ENCODE measurements at regions not wholly inside any gene's neighbourhood (a gene's known extent, or its start where the extent isn't known, plus 50 kb on each side); places are given as distances from the start of the nearest gene placed in this dataset.
"Not testable (repeated sequence)": the region's sequence is repeated elsewhere in the genome, so short reads cannot be mapped to it uniquely, and the experiment has no call there.

DNA sequence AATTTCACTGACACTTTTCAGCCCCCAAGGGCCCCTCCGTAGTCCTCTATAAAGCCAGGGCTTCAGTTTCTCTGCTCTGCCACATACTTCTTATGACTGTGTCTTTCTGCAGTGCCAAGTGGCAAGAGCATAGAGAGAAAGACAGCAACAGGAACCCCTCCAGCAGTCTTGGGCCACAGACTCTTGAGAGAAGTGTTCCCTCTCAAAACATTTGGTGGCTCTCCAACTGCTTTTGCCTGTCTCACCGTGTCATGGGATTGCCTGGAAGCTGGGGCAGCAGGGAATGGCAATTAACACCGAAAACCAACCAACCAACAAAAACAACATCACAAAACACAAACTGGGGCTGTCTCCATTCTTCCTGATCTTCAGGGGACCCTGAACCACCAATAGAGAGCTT is 73.8 kb upstream of the ELN start:
- intact Hi-C loops (cut with micrococcal nuclease): no loop called here
- Mint-ChIP-seq H3K27me3 (peaks cover 11% of the 10 kb centered on the region), H3K9me3 (peaks cover 2% of the 10 kb centered on the region), H3K4me3 (no peak overlapping the region), H3K4me1 (peaks cover 1% of the 10 kb centered on the region), H3K27ac (no peak overlapping the region), H3K36me3 (ENCODE audit: low read depth) (no peaks in the 10 kb centered on the region)
- ATAC-seq (ENCODE audit: low read depth) (no peak), DNase-seq (no peak)
- ChIA-PET POLR2A (no interaction called here), CTCF (no interaction called here)
- TF ChIP-seq, protein P1, sequence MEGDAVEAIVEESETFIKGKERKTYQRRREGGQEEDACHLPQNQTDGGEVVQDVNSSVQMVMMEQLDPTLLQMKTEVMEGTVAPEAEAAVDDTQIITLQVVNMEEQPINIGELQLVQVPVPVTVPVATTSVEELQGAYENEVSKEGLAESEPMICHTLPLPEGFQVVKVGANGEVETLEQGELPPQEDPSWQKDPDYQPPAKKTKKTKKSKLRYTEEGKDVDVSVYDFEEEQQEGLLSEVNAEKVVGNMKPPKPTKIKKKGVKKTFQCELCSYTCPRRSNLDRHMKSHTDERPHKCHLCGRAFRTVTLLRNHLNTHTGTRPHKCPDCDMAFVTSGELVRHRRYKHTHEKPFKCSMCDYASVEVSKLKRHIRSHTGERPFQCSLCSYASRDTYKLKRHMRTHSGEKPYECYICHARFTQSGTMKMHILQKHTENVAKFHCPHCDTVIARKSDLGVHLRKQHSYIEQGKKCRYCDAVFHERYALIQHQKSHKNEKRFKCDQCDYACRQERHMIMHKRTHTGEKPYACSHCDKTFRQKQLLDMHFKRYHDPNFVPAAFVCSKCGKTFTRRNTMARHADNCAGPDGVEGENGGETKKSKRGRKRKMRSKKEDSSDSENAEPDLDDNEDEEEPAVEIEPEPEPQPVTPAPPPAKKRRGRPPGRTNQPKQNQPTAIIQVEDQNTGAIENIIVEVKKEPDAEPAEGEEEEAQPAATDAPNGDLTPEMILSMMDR (IDR thresholded peaks at IDR 0.05): no peak

DNA sequence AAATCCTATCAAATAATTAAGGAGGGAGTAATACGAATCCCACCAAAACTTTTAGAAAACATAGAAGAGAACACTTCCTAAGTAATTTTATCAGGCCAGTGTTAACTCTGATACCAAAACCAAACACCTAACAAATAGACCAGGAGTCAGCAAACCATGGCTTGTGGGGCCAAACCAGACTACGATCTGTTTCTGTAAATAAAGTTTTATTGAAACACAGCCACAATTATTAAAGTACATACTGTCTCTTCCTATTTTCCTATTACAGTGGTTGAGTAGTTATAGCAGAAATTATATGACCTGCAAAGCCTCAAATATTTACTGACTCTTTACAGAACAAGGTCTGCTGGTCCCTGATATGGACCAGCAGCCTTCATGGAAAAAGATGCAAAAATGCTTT is 73.1 kb upstream of the ELN start:
- H3K27ac Mint-ChIP-seq: no peak overlapping the region
- POLR2A ChIA-PET: no interaction called here
- H3K4me3 Mint-ChIP-seq: no peak overlapping the region
- TF ChIP-seq, protein P1 (IDR thresholded peaks at IDR 0.05): no peak
- H3K9me3 Mint-ChIP-seq: no peaks in the 10 kb centered on the region
- ATAC-seq (ENCODE audit: low read depth) (no peak), DNase-seq (no peak)
- peaks cover 11% of the 10 kb centered on the region for H3K27me3 Mint-ChIP-seq
- H3K4me1 Mint-ChIP-seq: peaks cover 1% of the 10 kb centered on the region
- no peaks in the 10 kb centered on the region for H3K36me3 Mint-ChIP-seq (ENCODE audit: low read depth)
- CTCF ChIA-PET: no interaction called here
- intact Hi-C loops (cut with micrococcal nuclease): no loop called here

DNA sequence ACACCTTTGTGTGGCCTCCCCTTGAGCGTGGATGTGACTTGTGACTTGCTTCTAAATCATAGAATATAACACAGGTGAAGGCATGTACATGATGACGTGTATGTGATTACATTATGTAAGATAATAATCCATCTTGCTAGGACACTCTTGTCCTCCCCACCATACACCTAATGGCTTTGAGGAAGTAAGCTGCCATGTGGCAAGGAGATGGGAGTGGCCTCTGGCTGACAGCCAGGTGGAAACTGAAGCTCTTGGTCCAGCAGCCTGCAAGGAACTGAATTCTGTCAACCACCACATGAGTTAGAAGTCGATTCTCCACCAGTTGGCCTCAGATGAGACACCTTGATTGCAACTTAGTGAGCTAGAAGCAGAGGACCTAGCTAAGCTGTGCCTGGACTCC is 67.4 kb upstream of the ELN start:
- Mint-ChIP-seq H3K36me3 (ENCODE audit: low read depth) (peaks cover 3% of the 10 kb centered on the region), H3K4me3 (no peak overlapping the region), H3K9me3 (peaks cover 17% of the 10 kb centered on the region), H3K27me3 (peaks cover 2% of the 10 kb centered on the region), H3K4me1 (peaks cover 1% of the 10 kb centered on the region), H3K27ac (no peak overlapping the region)
- intact Hi-C loops (cut with micrococcal nuclease): no loop called here
- DNase-seq (no peak), ATAC-seq (ENCODE audit: low read depth) (no peak)
- ChIA-PET CTCF (no interaction called here), POLR2A (no interaction called here)
- TF ChIP-seq, protein P1 (IDR thresholded peaks at IDR 0.05): no peak

DNA sequence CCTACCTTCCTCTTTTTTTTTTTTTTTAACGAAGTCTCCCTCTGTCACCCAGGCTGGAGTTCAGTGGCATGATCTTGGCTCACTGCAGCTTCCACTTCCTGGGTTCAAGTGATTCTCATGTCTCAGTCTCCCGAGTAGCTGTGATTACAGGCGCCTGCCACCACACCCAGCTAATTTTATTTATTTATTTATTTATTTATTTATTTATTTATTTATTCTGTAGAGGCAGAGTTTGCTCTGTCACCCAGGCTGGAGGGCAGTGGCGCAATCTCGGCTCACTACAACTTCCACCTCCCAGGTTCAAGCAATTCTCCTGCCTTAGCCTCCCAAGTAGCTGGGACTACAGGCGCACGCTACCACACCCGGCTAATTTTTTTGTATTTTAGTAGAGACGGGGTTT is 66.0 kb upstream of the ELN start:
- H3K27me3 Mint-ChIP-seq; DNase-seq; POLR2A ChIA-PET; H3K27ac Mint-ChIP-seq; CTCF ChIA-PET; H3K4me3 Mint-ChIP-seq; H3K4me1 Mint-ChIP-seq; intact Hi-C loops (cut with micrococcal nuclease); H3K36me3 Mint-ChIP-seq (ENCODE audit: low read depth); ATAC-seq (ENCODE audit: low read depth): not testable (repeated sequence)
- H3K9me3 Mint-ChIP-seq: peaks cover 17% of the 10 kb centered on the region

DNA sequence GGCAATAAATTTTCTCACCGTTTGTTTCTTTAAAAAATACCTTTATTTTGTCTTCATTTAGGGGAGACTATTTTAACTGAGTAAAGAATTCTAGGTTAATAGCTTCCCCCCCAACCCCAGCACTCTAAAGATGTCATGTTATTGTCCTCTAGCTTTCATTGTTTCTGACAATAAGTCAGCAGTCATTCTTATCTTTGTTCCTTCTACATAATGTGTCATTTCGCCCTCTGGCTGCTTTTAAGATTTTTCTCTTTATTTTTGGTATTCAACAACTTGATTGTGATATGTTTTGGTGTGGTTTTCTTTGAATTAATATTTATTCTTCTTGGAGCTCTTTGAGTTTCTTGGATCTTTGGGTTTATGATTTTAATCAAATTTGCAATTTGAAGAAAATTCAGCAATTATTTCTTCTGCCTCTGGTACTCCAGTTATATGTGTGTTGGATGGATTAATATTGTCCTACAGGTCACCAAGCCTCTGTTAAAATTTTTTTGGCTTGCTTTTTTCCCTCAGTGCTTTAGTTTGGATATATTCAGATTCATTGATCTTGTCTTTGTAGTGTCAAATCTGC is 64.6 kb upstream of the ELN start:
- TF ChIP-seq, protein P1 (IDR thresholded peaks at IDR 0.05): no peak
- ChIA-PET CTCF (no interaction called here), POLR2A (no interaction called here)
- DNase-seq (no peak), ATAC-seq (ENCODE audit: low read depth) (no peak)
- H3K27ac Mint-ChIP-seq: no peak overlapping the region
- H3K36me3 Mint-ChIP-seq (ENCODE audit: low read depth): peaks cover 3% of the 10 kb centered on the region
- intact Hi-C loops (cut with micrococcal nuclease): no loop called here
- no peaks in the 10 kb centered on the region for H3K27me3 Mint-ChIP-seq
- H3K4me3 Mint-ChIP-seq: no peak overlapping the region
- H3K9me3 Mint-ChIP-seq: peaks cover 17% of the 10 kb centered on the region
- H3K4me1 Mint-ChIP-seq: no peaks in the 10 kb centered on the region

DNA sequence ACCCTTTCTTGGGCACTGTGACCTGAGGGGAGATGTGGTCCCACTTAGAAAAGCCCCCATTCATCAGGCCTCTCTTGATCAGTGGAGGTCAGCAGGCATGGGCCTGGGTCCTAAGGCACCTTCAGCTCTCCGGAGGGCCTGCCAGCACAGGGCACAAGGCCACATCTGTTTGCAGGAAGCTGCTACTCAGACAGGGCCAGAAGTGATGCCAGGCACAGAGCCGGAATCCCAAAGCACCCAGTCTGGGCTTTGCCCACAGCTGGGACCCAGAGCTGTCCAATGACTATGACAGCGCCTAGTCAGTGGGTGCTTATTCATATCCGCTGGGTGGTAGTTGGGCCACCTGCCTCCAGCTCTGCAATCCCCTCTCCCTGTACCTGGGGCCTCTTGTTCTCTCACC is 63.2 kb upstream of the ELN start:
- Mint-ChIP-seq H3K27ac (no peak overlapping the region), H3K4me3 (no peak overlapping the region), H3K36me3 (ENCODE audit: low read depth) (peaks cover 3% of the 10 kb centered on the region), H3K27me3 (no peaks in the 10 kb centered on the region), H3K9me3 (peaks cover 17% of the 10 kb centered on the region), H3K4me1 (no peaks in the 10 kb centered on the region)
- DNase-seq: no peak
- intact Hi-C loops (cut with micrococcal nuclease): no loop called here
- ChIA-PET POLR2A (no interaction called here), CTCF (no interaction called here)
- TF ChIP-seq, protein P1 (IDR thresholded peaks at IDR 0.05): no peak
- ATAC-seq (ENCODE audit: low read depth): no peak

All from activated B cell treated with CpG ODN at 0.5 μM for 24 hours (primary cell).